ENCODE measurements at regions not wholly inside any gene's neighbourhood (a gene's known extent, or its start where the extent isn't known, plus 50 kb on each side); places are given as distances from the start of the nearest gene placed in this dataset.

- H3K27ac ChIP-seq (ENCODE audit: low read depth, low read length), result no peak overlapping the region
- H3K4me1 ChIP-seq (ENCODE audit: control insufficient read depth in 1 of 2, insufficient read depth in 2 of 2, low read length in 2 of 2), result no peaks in the 10 kb centered on the region
- no peaks in the 10 kb centered on the region for H3K9me3 ChIP-seq (ENCODE audit: control insufficient read depth in 1 of 2, low read length in 2 of 2)
- no peaks in the 10 kb centered on the region for H3K27me3 ChIP-seq (ENCODE audit: control insufficient read depth in 1 of 2, insufficient read depth in 2 of 2, low read length in 2 of 2)
- H3K9ac ChIP-seq (ENCODE audit: low read depth in 1 of 2, low read length in 2 of 2), result no peak overlapping the region
- no peaks in the 10 kb centered on the region for H3K36me3 ChIP-seq (ENCODE audit: control insufficient read depth in 1 of 2, insufficient read depth in 2 of 2, low read length in 2 of 2)
- no peak overlapping the region for H3K4me3 ChIP-seq (ENCODE audit: low read depth in 1 of 2, low read length in 2 of 2)
Measured at GRCh38 chr5:97377582-97377981, 194.5 kb upstream of the RIOK2 start.

GRCh38 chr5:97383996-97384395 lies 200.9 kb upstream of the RIOK2 start:
- Histone ChIP-seq H3K27ac (ENCODE audit: low read depth, low read length) (no peak overlapping the region), H3K36me3 (ENCODE audit: control insufficient read depth in 1 of 2, insufficient read depth in 2 of 2, low read length in 2 of 2) (no peaks in the 10 kb centered on the region), H3K27me3 (ENCODE audit: control insufficient read depth in 1 of 2, insufficient read depth in 2 of 2, low read length in 2 of 2) (no peaks in the 10 kb centered on the region), H3K4me1 (ENCODE audit: control insufficient read depth in 1 of 2, insufficient read depth in 2 of 2, low read length in 2 of 2) (no peaks in the 10 kb centered on the region), H3K9me3 (ENCODE audit: control insufficient read depth in 1 of 2, low read length in 2 of 2) (no peaks in the 10 kb centered on the region), H3K4me3 (ENCODE audit: low read depth in 1 of 2, low read length in 2 of 2) (no peak overlapping the region), H3K9ac (ENCODE audit: low read depth in 1 of 2, low read length in 2 of 2) (no peak overlapping the region)

- no peak overlapping the region for H3K4me3 ChIP-seq (ENCODE audit: low read depth in 1 of 2, low read length in 2 of 2)
- no peaks in the 10 kb centered on the region for H3K4me1 ChIP-seq (ENCODE audit: control insufficient read depth in 1 of 2, insufficient read depth in 2 of 2, low read length in 2 of 2)
- H3K27ac ChIP-seq (ENCODE audit: low read depth, low read length), result no peak overlapping the region
- H3K9ac ChIP-seq (ENCODE audit: low read depth in 1 of 2, low read length in 2 of 2), result no peak overlapping the region
- no peaks in the 10 kb centered on the region for H3K27me3 ChIP-seq (ENCODE audit: control insufficient read depth in 1 of 2, insufficient read depth in 2 of 2, low read length in 2 of 2)
- H3K9me3 ChIP-seq (ENCODE audit: control insufficient read depth in 1 of 2, low read length in 2 of 2), result no peaks in the 10 kb centered on the region
- no peaks in the 10 kb centered on the region for H3K36me3 ChIP-seq (ENCODE audit: control insufficient read depth in 1 of 2, insufficient read depth in 2 of 2, low read length in 2 of 2)
Measured at GRCh38 chr5:97388794-97389193, 205.7 kb upstream of the RIOK2 start.

GRCh38 chr5:97400537-97400936 lies 217.5 kb upstream of the RIOK2 start:
- Histone ChIP-seq H3K36me3 (ENCODE audit: control insufficient read depth in 1 of 2, insufficient read depth in 2 of 2, low read length in 2 of 2) (no peaks in the 10 kb centered on the region), H3K4me3 (ENCODE audit: low read depth in 1 of 2, low read length in 2 of 2) (no peak overlapping the region), H3K4me1 (ENCODE audit: control insufficient read depth in 1 of 2, insufficient read depth in 2 of 2, low read length in 2 of 2) (no peaks in the 10 kb centered on the region), H3K9ac (ENCODE audit: low read depth in 1 of 2, low read length in 2 of 2) (no peak overlapping the region), H3K27ac (ENCODE audit: low read depth, low read length) (no peak overlapping the region), H3K9me3 (ENCODE audit: control insufficient read depth in 1 of 2, low read length in 2 of 2) (no peaks in the 10 kb centered on the region), H3K27me3 (ENCODE audit: control insufficient read depth in 1 of 2, insufficient read depth in 2 of 2, low read length in 2 of 2) (no peaks in the 10 kb centered on the region)

GRCh38 chr5:97405941-97406340 lies 222.9 kb upstream of the RIOK2 start:
- Histone ChIP-seq H3K4me3 (ENCODE audit: low read depth in 1 of 2, low read length in 2 of 2) (no peak overlapping the region), H3K27me3 (ENCODE audit: control insufficient read depth in 1 of 2, insufficient read depth in 2 of 2, low read length in 2 of 2) (no peaks in the 10 kb centered on the region), H3K36me3 (ENCODE audit: control insufficient read depth in 1 of 2, insufficient read depth in 2 of 2, low read length in 2 of 2) (no peaks in the 10 kb centered on the region), H3K9me3 (ENCODE audit: control insufficient read depth in 1 of 2, low read length in 2 of 2) (no peaks in the 10 kb centered on the region), H3K27ac (ENCODE audit: low read depth, low read length) (no peak overlapping the region), H3K4me1 (ENCODE audit: control insufficient read depth in 1 of 2, insufficient read depth in 2 of 2, low read length in 2 of 2) (no peaks in the 10 kb centered on the region), H3K9ac (ENCODE audit: low read depth in 1 of 2, low read length in 2 of 2) (no peak overlapping the region)

GRCh38 chr5:97406946-97407676 lies 224.1 kb upstream of the RIOK2 start:
- Histone ChIP-seq H3K4me1 (ENCODE audit: control insufficient read depth in 1 of 2, insufficient read depth in 2 of 2, low read length in 2 of 2) (no peaks in the 10 kb centered on the region), H3K36me3 (ENCODE audit: control insufficient read depth in 1 of 2, insufficient read depth in 2 of 2, low read length in 2 of 2) (no peaks in the 10 kb centered on the region), H3K9ac (ENCODE audit: low read depth in 1 of 2, low read length in 2 of 2) (no peak overlapping the region), H3K9me3 (ENCODE audit: control insufficient read depth in 1 of 2, low read length in 2 of 2) (no peaks in the 10 kb centered on the region), H3K27me3 (ENCODE audit: control insufficient read depth in 1 of 2, insufficient read depth in 2 of 2, low read length in 2 of 2) (no peaks in the 10 kb centered on the region), H3K4me3 (ENCODE audit: low read depth in 1 of 2, low read length in 2 of 2) (no peak overlapping the region), H3K27ac (ENCODE audit: low read depth, low read length) (no peak overlapping the region)

GRCh38 chr5:97408331-97408730 lies 225.3 kb upstream of the RIOK2 start:
- no peak overlapping the region for H3K27ac ChIP-seq (ENCODE audit: low read depth, low read length)
- H3K9me3 ChIP-seq (ENCODE audit: control insufficient read depth in 1 of 2, low read length in 2 of 2), result no peaks in the 10 kb centered on the region
- H3K9ac ChIP-seq (ENCODE audit: low read depth in 1 of 2, low read length in 2 of 2), result no peak overlapping the region
- H3K36me3 ChIP-seq (ENCODE audit: control insufficient read depth in 1 of 2, insufficient read depth in 2 of 2, low read length in 2 of 2), result no peaks in the 10 kb centered on the region
- no peak overlapping the region for H3K4me3 ChIP-seq (ENCODE audit: low read depth in 1 of 2, low read length in 2 of 2)
- no peaks in the 10 kb centered on the region for H3K4me1 ChIP-seq (ENCODE audit: control insufficient read depth in 1 of 2, insufficient read depth in 2 of 2, low read length in 2 of 2)
- H3K27me3 ChIP-seq (ENCODE audit: control insufficient read depth in 1 of 2, insufficient read depth in 2 of 2, low read length in 2 of 2), result no peaks in the 10 kb centered on the region

- Histone ChIP-seq H3K9ac (ENCODE audit: low read depth in 1 of 2, low read length in 2 of 2) (no peak overlapping the region), H3K4me1 (ENCODE audit: control insufficient read depth in 1 of 2, insufficient read depth in 2 of 2, low read length in 2 of 2) (peaks cover 3 to 12% of the 10 kb centered on the region in 2 donors), H3K9me3 (ENCODE audit: control insufficient read depth in 1 of 2, low read length in 2 of 2) (no peaks in the 10 kb centered on the region), H3K27me3 (ENCODE audit: control insufficient read depth in 1 of 2, insufficient read depth in 2 of 2, low read length in 2 of 2) (no peaks in the 10 kb centered on the region), H3K27ac (ENCODE audit: low read depth, low read length) (no peak overlapping the region), H3K36me3 (ENCODE audit: control insufficient read depth in 1 of 2, insufficient read depth in 2 of 2, low read length in 2 of 2) (no peaks in the 10 kb centered on the region), H3K4me3 (ENCODE audit: low read depth in 1 of 2, low read length in 2 of 2) (no peak overlapping the region)
Measured at GRCh38 chr5:97412959-97413358, 229.9 kb upstream of the RIOK2 start.

- H3K27ac ChIP-seq (ENCODE audit: low read depth, low read length), result no peak overlapping the region
- no peaks in the 10 kb centered on the region for H3K9me3 ChIP-seq (ENCODE audit: control insufficient read depth in 1 of 2, low read length in 2 of 2)
- H3K9ac ChIP-seq (ENCODE audit: low read depth in 1 of 2, low read length in 2 of 2), result no peak overlapping the region
Measured at GRCh38 chr5:97417986-97418385, 234.9 kb upstream of the RIOK2 start.

GRCh38 chr5:97418462-97418861 lies 235.4 kb upstream of the RIOK2 start:
- Histone ChIP-seq H3K27ac (ENCODE audit: low read depth, low read length) (no peak overlapping the region), H3K36me3 (ENCODE audit: control insufficient read depth in 1 of 2, insufficient read depth in 2 of 2, low read length in 2 of 2) (no peaks in the 10 kb centered on the region), H3K4me3 (ENCODE audit: low read depth in 1 of 2, low read length in 2 of 2) (no peak overlapping the region), H3K4me1 (ENCODE audit: control insufficient read depth in 1 of 2, insufficient read depth in 2 of 2, low read length in 2 of 2) (peaks cover 3 to 12% of the 10 kb centered on the region in 2 donors), H3K9ac (ENCODE audit: low read depth in 1 of 2, low read length in 2 of 2) (no peak overlapping the region), H3K9me3 (ENCODE audit: control insufficient read depth in 1 of 2, low read length in 2 of 2) (no peaks in the 10 kb centered on the region), H3K27me3 (ENCODE audit: control insufficient read depth in 1 of 2, insufficient read depth in 2 of 2, low read length in 2 of 2) (no peaks in the 10 kb centered on the region)

More at GRCh38 chr5:97417986-97418385, 234.9 kb upstream of the RIOK2 start:
- Histone ChIP-seq H3K27me3 (ENCODE audit: control insufficient read depth in 1 of 2, insufficient read depth in 2 of 2, low read length in 2 of 2) (no peaks in the 10 kb centered on the region), H3K4me1 (ENCODE audit: control insufficient read depth in 1 of 2, insufficient read depth in 2 of 2, low read length in 2 of 2) (peaks cover 3 to 12% of the 10 kb centered on the region in 2 donors), H3K36me3 (ENCODE audit: control insufficient read depth in 1 of 2, insufficient read depth in 2 of 2, low read length in 2 of 2) (no peaks in the 10 kb centered on the region), H3K4me3 (ENCODE audit: low read depth in 1 of 2, low read length in 2 of 2) (no peak overlapping the region)

Measured in duodenal mucosa (tissue), 2 donors.